Neural progenitor cell (in vitro differentiated cells): ENCODE measurements at regions not wholly inside any gene's neighbourhood (a gene's known extent, or its start where the extent isn't known, plus 50 kb on each side); places are given as distances from the start of the nearest gene placed in this dataset.

ENCODE experiments used
- DNase-seq: peaks from one replicate; pipeline ENCODE4 v3.0.0-alpha.2; 2016; ENCODE audit warnings: low spot score
- H2AFZ ChIP-seq: fragments of 200-600 bp; sonication (generic); replicated peaks from 2 replicates; pipeline ENCODE4 v1.6.1; 2016; ENCODE audit warnings: antibody characterized with exemption
- H3F3A ChIP-seq: fragments of 200-600 bp; sonication (generic); 2 replicates; pipeline ENCODE4 v1.6.1; 2016; ENCODE audit warnings: antibody characterized with exemption, low read depth
- H3K27ac ChIP-seq: fragments of 200-600 bp; sonication (generic); 2 replicates; pipeline ENCODE4 v1.5.1; 2016; ENCODE audit warnings: mild to moderate bottlenecking
- H3K27me3 ChIP-seq: fragments of 200-600 bp; sonication (generic); 2 replicates; pipeline ENCODE4 v1.6.1; 2016; ENCODE audit warnings: mild to moderate bottlenecking, moderate library complexity
- H3K36me3 ChIP-seq: fragments of 200-600 bp; sonication (generic); 2 replicates; pipeline ENCODE4 v1.5.1; 2016
- H3K4me1 ChIP-seq: fragments of 200-600 bp; sonication (generic); 2 replicates; pipeline ENCODE4 v1.6.1; 2016; ENCODE audit warnings: mixed run types
- H3K4me2 ChIP-seq: fragments of 200-600 bp; sonication (generic); 2 replicates; pipeline ENCODE4 v1.6.1; 2016
- H3K4me3 ChIP-seq: fragments of 200-600 bp; sonication (generic); 2 replicates; pipeline ENCODE4 v1.5.1; 2016
- H3K79me2 ChIP-seq: fragments of 200-600 bp; sonication (generic); 2 replicates; pipeline ENCODE4 v1.6.1; 2016; ENCODE audit warnings: low read depth
- H3K9ac ChIP-seq: fragments of 200-600 bp; sonication (generic); 2 replicates; pipeline ENCODE4 v1.6.1; 2016
- H3K9me3 ChIP-seq: fragments of 200-600 bp; sonication (generic); 2 replicates; pipeline ENCODE4 v1.5.1; 2016; ENCODE audit warnings: low read depth
- H4K20me1 ChIP-seq: fragments of 200-600 bp; sonication (generic); 2 replicates; pipeline ENCODE4 v1.6.1; 2016; ENCODE audit warnings: low read depth
- H3K27ac Mint-ChIP-seq: 3 replicates; pipeline ENCODE4 v1.8.0; 2021; ENCODE audit warnings: mixed read lengths
- H3K27me3 Mint-ChIP-seq: 2 replicates; pipeline ENCODE4 v1.8.0; 2022; ENCODE audit warnings: low read depth, mild to moderate bottlenecking, inconsistent platforms, moderate library complexity, mixed read lengths; ENCODE audit not compliant: insufficient read depth
- H3K36me3 Mint-ChIP-seq: 3 replicates; pipeline ENCODE4 v1.8.0; 2021; ENCODE audit warnings: mixed read lengths
- H3K4me1 Mint-ChIP-seq: 3 replicates; pipeline ENCODE4 v1.8.0; 2021; ENCODE audit warnings: mixed read lengths
- H3K4me3 Mint-ChIP-seq: 3 replicates; pipeline ENCODE4 v1.8.0; 2021; ENCODE audit warnings: mild to moderate bottlenecking, moderate library complexity, mixed read lengths
- H3K9me3 Mint-ChIP-seq: 3 replicates; pipeline ENCODE4 v1.8.0; 2020; ENCODE audit warnings: mixed read lengths
- CTCF ChIP-seq: fragments of 200-600 bp; sonication (generic); IDR thresholded peaks from 2 replicates; pipeline ENCODE4 v1.5.1; 2017; ENCODE audit warnings: antibody characterized with exemption, mild to moderate bottlenecking
- EZH2 ChIP-seq: fragments of 200-600 bp; sonication (generic); IDR thresholded peaks from 2 replicates; pipeline ENCODE4 v1.6.1; 2017; ENCODE audit warnings: antibody characterized with exemption, mild to moderate bottlenecking, moderate library complexity
- EZH2phosphoT487 ChIP-seq: fragments of 200-600 bp; sonication (generic); IDR thresholded peaks from 2 replicates; pipeline ENCODE4 v1.6.1; 2017; ENCODE audit warnings: antibody characterized with exemption

- Histone ChIP-seq H3K9ac (no peak overlapping the region), H3K4me3 (no peak overlapping the region), H3F3A (no peaks in the 10 kb centered on the region), H3K27me3 (no peaks in the 10 kb centered on the region), H3K36me3 (no peaks in the 10 kb centered on the region), H2AFZ (no peak overlapping the region), H4K20me1 (no peaks in the 10 kb centered on the region), H3K4me1 (no peaks in the 10 kb centered on the region), H3K79me2 (no peaks in the 10 kb centered on the region), H3K9me3 (no peaks in the 10 kb centered on the region), H3K27ac (no peak overlapping the region), H3K4me2 (no peak overlapping the region)
- H3K4me3 Mint-ChIP-seq: no peak overlapping the region
- H3K4me1 Mint-ChIP-seq: no peaks in the 10 kb centered on the region
- peaks cover 3% of the 10 kb centered on the region for H3K27me3 Mint-ChIP-seq
- H3K36me3 Mint-ChIP-seq: no peaks in the 10 kb centered on the region
- H3K27ac Mint-ChIP-seq: no peak overlapping the region
- H3K9me3 Mint-ChIP-seq: peaks cover 3% of the 10 kb centered on the region
- TF ChIP-seq EZH2: no peak
- DNase-seq: no peak
Observed at GRCh38 chr17:53428913-53429312, 393.8 kb upstream of the KIF2B start.

- Histone ChIP-seq H4K20me1 (no peaks in the 10 kb centered on the region), H3F3A (no peaks in the 10 kb centered on the region), H3K4me2 (no peak overlapping the region), H3K27me3 (no peaks in the 10 kb centered on the region), H3K36me3 (no peaks in the 10 kb centered on the region), H3K4me3 (no peak overlapping the region), H2AFZ (no peak overlapping the region), H3K9ac (no peak overlapping the region), H3K79me2 (no peaks in the 10 kb centered on the region), H3K27ac (no peak overlapping the region), H3K9me3 (no peaks in the 10 kb centered on the region), H3K4me1 (no peaks in the 10 kb centered on the region)
- H3K27ac Mint-ChIP-seq: no peak overlapping the region
- no peaks in the 10 kb centered on the region for H3K36me3 Mint-ChIP-seq
- H3K9me3 Mint-ChIP-seq: peaks cover 3% of the 10 kb centered on the region
- no peaks in the 10 kb centered on the region for H3K4me1 Mint-ChIP-seq
- no peak overlapping the region for H3K4me3 Mint-ChIP-seq
- DNase-seq: no peak
- TF ChIP-seq EZH2 (no peak), CTCF (no peak), EZH2phosphoT487 (no peak)
- H3K27me3 Mint-ChIP-seq: peaks cover 3% of the 10 kb centered on the region
Observed at GRCh38 chr17:53426505-53426904, 396.2 kb upstream of the KIF2B start.

GRCh38 chr17:53420035-53420641 lies 402.6 kb upstream of the KIF2B start:
- no peaks in the 10 kb centered on the region for H3K4me1 ChIP-seq
- no peak overlapping the region for H3K9ac ChIP-seq
- Mint-ChIP-seq H3K4me3 (no peak overlapping the region), H3K27ac (no peak overlapping the region), H3K9me3 (peaks cover 2% of the 10 kb centered on the region), H3K4me1 (no peaks in the 10 kb centered on the region), H3K36me3 (no peaks in the 10 kb centered on the region), H3K27me3 (no peaks in the 10 kb centered on the region)
- DNase-seq: no peak
- no peaks in the 10 kb centered on the region for H3F3A ChIP-seq
- H3K4me3 ChIP-seq: no peak overlapping the region
- H4K20me1 ChIP-seq: no peaks in the 10 kb centered on the region
- H3K9me3 ChIP-seq: no peaks in the 10 kb centered on the region
- H3K27me3 ChIP-seq: no peaks in the 10 kb centered on the region
- no peak overlapping the region for H3K27ac ChIP-seq
- TF ChIP-seq EZH2phosphoT487 (no peak), EZH2 (no peak), CTCF (no peak)
- H3K4me2 ChIP-seq: no peak overlapping the region
- no peaks in the 10 kb centered on the region for H3K36me3 ChIP-seq
- no peaks in the 10 kb centered on the region for H3K79me2 ChIP-seq
- H2AFZ ChIP-seq: no peak overlapping the region

- H3K4me1 ChIP-seq: no peaks in the 10 kb centered on the region
- no peak overlapping the region for H2AFZ ChIP-seq
- Mint-ChIP-seq H3K36me3 (no peaks in the 10 kb centered on the region), H3K27ac (no peak overlapping the region), H3K27me3 (peaks cover 2% of the 10 kb centered on the region), H3K4me1 (peaks cover 11% of the 10 kb centered on the region), H3K4me3 (no peak overlapping the region), H3K9me3 (peaks cover 23% of the 10 kb centered on the region)
- TF ChIP-seq EZH2phosphoT487 (no peak), CTCF (no peak), EZH2 (no peak)
- no peak overlapping the region for H3K9ac ChIP-seq
- H3F3A ChIP-seq: no peaks in the 10 kb centered on the region
- no peak overlapping the region for H3K27ac ChIP-seq
- no peak overlapping the region for H3K4me2 ChIP-seq
- no peaks in the 10 kb centered on the region for H3K27me3 ChIP-seq
- H3K79me2 ChIP-seq: no peaks in the 10 kb centered on the region
- H3K9me3 ChIP-seq: peaks cover 10% of the 10 kb centered on the region
- no peaks in the 10 kb centered on the region for H4K20me1 ChIP-seq
- H3K36me3 ChIP-seq: peaks cover 13% of the 10 kb centered on the region
- no peak for DNase-seq
- H3K4me3 ChIP-seq: no peak overlapping the region
Observed at GRCh38 chr17:53409588-53409987, 413.1 kb upstream of the KIF2B start.
